Body of pancreas (tissue), 4 donors: ENCODE measurements at regions not wholly inside any gene's neighbourhood (a gene's known extent, or its start where the extent isn't known, plus 50 kb on each side); places are given as distances from the start of the nearest gene placed in this dataset.

Experiments
- ATAC-seq: fragments of 150-250 bp; one replicate; pipeline ENCODE4 v1.9.1; 2016
- DNase-seq, 4 donors: peaks; one replicate each; pipeline ENCODE4 v3.0.0-alpha.2; 2019
- H3K27ac ChIP-seq, 4 donors: fragments of 200-600 bp; sonication (generic); 1 replicate in 3 of 4; 2 replicates in 1 of 4; pipeline versions ENCODE4 v1.5.1 to v1.6.1; 2016 to 2019; ENCODE audit warnings: mild to moderate bottlenecking in 1 of 4, mixed read lengths in 1 of 4, moderate library complexity in 1 of 4
- H3K27me3 ChIP-seq, 2 donors: fragments of 200-600 bp; sonication (generic); one replicate each; pipeline ENCODE4 v1.6.0; 2016; ENCODE audit warnings: mild to moderate bottlenecking in 1 of 2
- H3K36me3 ChIP-seq, 2 donors: fragments of 200-600 bp; sonication (generic); replicated peaks in 1 of 2; 2 replicates each; pipeline ENCODE4 v1.5.1; 2016; ENCODE audit warnings: low read depth in 2 of 2; ENCODE audit not compliant: insufficient read depth in 1 of 2
- H3K4me1 ChIP-seq: fragments of 200-600 bp; sonication (generic); one replicate; pipeline ENCODE4 v1.6.0; 2016
- H3K4me3 ChIP-seq, 2 donors: fragments of 200-600 bp; sonication (generic); 1 replicate in 1 of 2; 2 replicates in 1 of 2; pipeline ENCODE4 v1.5.1; 2016 to 2019
- H3K9me3 ChIP-seq, 3 donors: fragments of 200-600 bp; sonication (generic); 1 replicate in 2 of 3; 2 replicates in 1 of 3; pipeline ENCODE4 v1.5.1; 2016
- POLR2A ChIP-seq, 3 donors: fragments of 450-650 bp; IDR thresholded peaks; one replicate each; pipeline ENCODE4 v1.6.1; 2016; ENCODE audit warnings: antibody characterized with exemption in 3 of 3, mild to moderate bottlenecking in 2 of 3
- WGBS, 2 donors: methylation state at CpG; one replicate each; pipeline ENCODE4 v1.1.5; 2017; 5-methylcytosine and 5-hydroxymethylcytosine counted together
- intact Hi-C: fragments of 100-400 bp; cut with DNase I; formaldehyde crosslinking; loops from one replicate; pipeline ENCODE4 v1.15.1; 2023
- TF ChIP-seq, protein P1 (sequence below), 7 experiments: fragments of 450-650 bp in 4 of 7; fragments of 200-600 bp in 3 of 7; sonication (generic) in 3 of 7; IDR thresholded peaks; one replicate each; pipeline ENCODE4 v1.5.1; 2016 to 2019; ENCODE audit warnings: antibody characterized with exemption in 7 of 7

DNA sequence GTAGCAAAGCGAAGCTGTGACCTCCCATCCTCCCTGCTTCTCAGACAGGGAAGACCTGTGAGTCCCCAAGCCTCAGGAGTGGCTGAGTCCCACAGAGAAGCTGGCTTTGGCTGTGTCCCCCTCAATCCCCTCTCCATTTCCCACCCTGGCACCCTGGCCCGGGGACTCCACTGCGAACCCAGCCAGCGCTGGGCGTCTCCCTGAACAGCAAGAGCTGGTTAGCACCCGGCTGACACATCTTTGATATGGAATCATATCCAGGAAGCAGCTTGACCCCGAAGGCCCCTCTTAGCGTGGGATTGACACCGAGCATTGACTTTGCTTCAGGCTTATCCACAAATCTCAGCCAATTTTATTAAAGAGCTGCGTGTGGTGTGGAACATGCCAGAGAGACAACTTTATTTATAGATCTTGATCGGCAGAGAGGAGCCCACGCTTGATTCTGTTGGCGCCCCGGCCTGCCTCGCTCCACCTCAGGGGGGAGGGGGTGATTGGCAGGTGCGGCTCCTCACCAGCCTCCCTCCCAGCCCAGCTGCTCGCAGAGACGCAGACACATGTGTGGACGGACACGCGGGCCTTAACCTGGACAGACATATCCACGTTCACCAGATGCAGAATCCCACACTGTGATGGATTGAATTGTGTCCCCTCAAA lies 120.7 kb upstream of the MVB12B start:
- H3K4me1 ChIP-seq, result no peaks in the 10 kb centered on the region
- H3K27ac ChIP-seq, result no peak overlapping the region
- H3K9me3 ChIP-seq, result no peaks in the 10 kb centered on the region
- no peaks in the 10 kb centered on the region for H3K27me3 ChIP-seq
- no peak overlapping the region for H3K4me3 ChIP-seq
- TF ChIP-seq POLR2A (IDR thresholded peaks at IDR 0.05), result no peak
- WGBS, 2 donors, result 63 to 74% methylated on average over 21 to 22 of the region's 22 CpGs
- ATAC-seq (no peak), DNase-seq (no peak)
- no peaks in the 10 kb centered on the region for H3K36me3 ChIP-seq
- intact Hi-C loops, result no loop called here

DNA sequence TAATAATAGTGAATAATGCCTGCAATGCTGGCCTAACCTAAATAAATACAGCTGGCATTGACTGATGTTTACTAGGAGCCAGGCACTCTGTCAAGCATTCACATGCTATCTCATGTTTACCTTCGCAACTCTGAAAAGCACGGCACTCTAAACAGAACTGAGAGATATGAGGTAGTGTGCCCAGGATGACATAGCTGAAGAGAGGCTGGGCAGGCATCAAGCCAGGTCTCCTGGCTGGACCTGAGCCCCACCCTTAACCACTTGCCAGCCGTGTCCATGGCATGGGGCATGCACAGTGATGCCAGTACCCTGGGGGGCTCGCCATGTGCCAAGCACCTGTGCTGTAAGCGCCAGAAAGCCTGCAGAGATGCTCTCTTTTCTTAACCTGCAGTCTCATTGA lies 119.4 kb upstream of the MVB12B start:
- TF ChIP-seq, protein P1, sequence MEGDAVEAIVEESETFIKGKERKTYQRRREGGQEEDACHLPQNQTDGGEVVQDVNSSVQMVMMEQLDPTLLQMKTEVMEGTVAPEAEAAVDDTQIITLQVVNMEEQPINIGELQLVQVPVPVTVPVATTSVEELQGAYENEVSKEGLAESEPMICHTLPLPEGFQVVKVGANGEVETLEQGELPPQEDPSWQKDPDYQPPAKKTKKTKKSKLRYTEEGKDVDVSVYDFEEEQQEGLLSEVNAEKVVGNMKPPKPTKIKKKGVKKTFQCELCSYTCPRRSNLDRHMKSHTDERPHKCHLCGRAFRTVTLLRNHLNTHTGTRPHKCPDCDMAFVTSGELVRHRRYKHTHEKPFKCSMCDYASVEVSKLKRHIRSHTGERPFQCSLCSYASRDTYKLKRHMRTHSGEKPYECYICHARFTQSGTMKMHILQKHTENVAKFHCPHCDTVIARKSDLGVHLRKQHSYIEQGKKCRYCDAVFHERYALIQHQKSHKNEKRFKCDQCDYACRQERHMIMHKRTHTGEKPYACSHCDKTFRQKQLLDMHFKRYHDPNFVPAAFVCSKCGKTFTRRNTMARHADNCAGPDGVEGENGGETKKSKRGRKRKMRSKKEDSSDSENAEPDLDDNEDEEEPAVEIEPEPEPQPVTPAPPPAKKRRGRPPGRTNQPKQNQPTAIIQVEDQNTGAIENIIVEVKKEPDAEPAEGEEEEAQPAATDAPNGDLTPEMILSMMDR (IDR thresholded peaks at IDR 0.05), result no peak
- no peak for TF ChIP-seq POLR2A (IDR thresholded peaks at IDR 0.05)
- no peak for DNase-seq
- ATAC-seq, result no peak
- Histone ChIP-seq H3K27me3 (no peaks in the 10 kb centered on the region), H3K9me3 (no peaks in the 10 kb centered on the region), H3K4me3 (no peak overlapping the region), H3K36me3 (no peaks in the 10 kb centered on the region), H3K4me1 (no peaks in the 10 kb centered on the region), H3K27ac (no peak overlapping the region)
- WGBS, 2 donors, result 17 to 48% methylated on average over 2 to 5 of the region's 5 CpGs
- intact Hi-C loops, result no loop called here

- Histone ChIP-seq H3K4me1 (no peaks in the 10 kb centered on the region), H3K36me3 (no peaks in the 10 kb centered on the region), H3K27ac (no peak overlapping the region), H3K27me3 (no peaks in the 10 kb centered on the region), H3K9me3 (peaks cover 0 to 2% (median 0%) of the 10 kb centered on the region in 3 donors), H3K4me3 (no peak overlapping the region)
- no peak for TF ChIP-seq POLR2A (IDR thresholded peaks at IDR 0.05)
- TF ChIP-seq, protein P1 (IDR thresholded peaks at IDR 0.05), result no peak
- intact Hi-C loops, result no loop called here
- DNase-seq (no peak), ATAC-seq (no peak)
- WGBS, 2 donors, result 74 to 79% methylated on average over 3 of the region's 3 CpGs
Observed at GRCh38 chr9:126208216-126208758, 118.3 kb upstream of the MVB12B start.

DNA sequence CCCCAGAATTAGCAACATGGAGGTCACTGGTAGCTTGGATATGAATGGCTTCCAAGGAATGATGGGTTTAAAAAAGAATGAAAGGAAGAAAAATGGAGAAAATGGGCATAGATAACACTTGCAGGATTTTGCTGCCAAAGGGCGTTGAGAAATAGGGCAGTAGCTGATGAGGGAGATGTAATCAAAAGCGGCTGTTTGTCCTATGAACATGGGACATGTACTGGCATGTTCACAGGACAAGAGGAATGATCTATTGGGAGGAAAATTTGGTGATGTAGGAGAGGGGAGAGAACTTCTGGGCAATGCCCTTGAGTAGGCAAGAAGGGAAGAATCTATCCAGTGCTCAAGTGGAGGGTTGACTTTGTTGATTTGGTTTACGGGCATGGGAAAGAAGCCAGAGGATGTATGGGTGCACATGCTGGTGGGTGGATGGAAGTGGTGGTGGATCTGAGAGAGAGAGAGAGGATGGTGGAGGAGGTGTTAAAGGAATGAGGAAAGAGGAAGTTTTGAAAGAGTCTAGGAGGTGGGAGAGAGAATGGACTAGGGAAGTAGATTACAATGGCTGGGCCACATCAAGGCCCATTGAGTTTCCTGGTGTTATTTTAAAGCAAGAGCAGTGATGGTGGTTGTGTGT lies 115.1 kb upstream of the MVB12B start:
- Histone ChIP-seq H3K9me3 (peaks cover 0 to 15% (median 0%) of the 10 kb centered on the region in 3 donors), H3K36me3 (no peaks in the 10 kb centered on the region), H3K4me3 (no peak overlapping the region), H3K27me3 (no peaks in the 10 kb centered on the region), H3K4me1 (no peaks in the 10 kb centered on the region), H3K27ac (no peak overlapping the region)
- 55 to 80% methylated on average over 3 of the region's 3 CpGs for WGBS, 2 donors
- intact Hi-C loops, result no loop called here
- no peak for TF ChIP-seq POLR2A (IDR thresholded peaks at IDR 0.05)
- TF ChIP-seq, protein P1 (IDR thresholded peaks at IDR 0.05), result no peak
- ATAC-seq (no peak), DNase-seq (no peak)

GRCh38 chr9:126215486-126215885 lies 111.1 kb upstream of the MVB12B start:
- intact Hi-C loops, result no loop called here
- Histone ChIP-seq H3K4me3 (no peak overlapping the region), H3K4me1 (no peaks in the 10 kb centered on the region), H3K27ac (no peak overlapping the region), H3K36me3 (no peaks in the 10 kb centered on the region), H3K27me3 (peaks cover 0 to 4% of the 10 kb centered on the region in 2 donors), H3K9me3 (peaks cover 0 to 15% (median 0%) of the 10 kb centered on the region in 3 donors)
- WGBS, 2 donors, result 61 to 71% methylated on average over 4 of the region's 4 CpGs
- TF ChIP-seq POLR2A (IDR thresholded peaks at IDR 0.05), result no peak
- TF ChIP-seq, protein P1 (IDR thresholded peaks at IDR 0.05), result no peak
- ATAC-seq, result no peak
- DNase-seq, result no peak
